ENCODE measurements at regions not wholly inside any gene's neighbourhood (a gene's known extent, or its start where the extent isn't known, plus 50 kb on each side); places are given as distances from the start of the nearest gene placed in this dataset.

DNA sequence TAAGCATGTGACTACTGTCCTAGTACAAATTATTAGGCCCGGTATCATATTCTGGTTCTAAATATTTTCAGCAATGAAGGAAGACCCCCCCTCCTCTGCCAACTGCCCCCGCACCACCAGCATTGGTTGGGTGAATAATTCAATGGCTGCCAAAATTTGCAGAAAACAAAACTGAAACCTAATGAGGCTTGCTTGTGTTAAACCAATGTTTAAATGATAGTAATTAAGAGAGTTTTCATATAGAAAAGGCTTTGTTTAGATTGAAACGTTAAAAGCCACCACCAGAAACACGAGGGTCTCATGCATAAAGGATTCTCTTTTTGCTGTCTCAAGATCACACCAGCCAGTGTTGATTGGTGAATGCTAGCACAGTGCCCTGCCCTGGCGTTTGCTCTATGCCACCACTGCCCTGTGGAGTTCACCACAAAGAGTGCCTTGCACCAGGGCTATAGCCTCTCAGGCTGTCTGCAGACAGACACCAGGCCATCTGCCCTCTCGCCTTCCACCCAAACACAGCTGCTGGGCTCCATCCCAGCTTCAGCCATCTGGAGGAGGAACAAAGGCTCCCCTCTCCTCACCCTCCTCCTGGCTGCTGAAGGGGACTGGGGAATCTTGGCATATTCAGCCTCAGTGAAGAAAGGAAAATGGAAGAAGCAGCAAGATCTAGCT is 200.3 kb upstream of the PFN2 start:
- H3K27me3 ChIP-seq = no peaks in the 10 kb centered on the region
- H3K4me1 ChIP-seq = no peaks in the 10 kb centered on the region
- ATAC-seq (peak; percentile 45), DNase-seq (no peak)
- intact Hi-C loops (cut with DNase I) = no loop called here
- no peak overlapping the region for H3K27ac ChIP-seq
- no peak overlapping the region for H3K4me3 ChIP-seq
- H3K9me3 ChIP-seq = no peaks in the 10 kb centered on the region
- H3K36me3 ChIP-seq = no peaks in the 10 kb centered on the region
- TF ChIP-seq, protein P1, sequence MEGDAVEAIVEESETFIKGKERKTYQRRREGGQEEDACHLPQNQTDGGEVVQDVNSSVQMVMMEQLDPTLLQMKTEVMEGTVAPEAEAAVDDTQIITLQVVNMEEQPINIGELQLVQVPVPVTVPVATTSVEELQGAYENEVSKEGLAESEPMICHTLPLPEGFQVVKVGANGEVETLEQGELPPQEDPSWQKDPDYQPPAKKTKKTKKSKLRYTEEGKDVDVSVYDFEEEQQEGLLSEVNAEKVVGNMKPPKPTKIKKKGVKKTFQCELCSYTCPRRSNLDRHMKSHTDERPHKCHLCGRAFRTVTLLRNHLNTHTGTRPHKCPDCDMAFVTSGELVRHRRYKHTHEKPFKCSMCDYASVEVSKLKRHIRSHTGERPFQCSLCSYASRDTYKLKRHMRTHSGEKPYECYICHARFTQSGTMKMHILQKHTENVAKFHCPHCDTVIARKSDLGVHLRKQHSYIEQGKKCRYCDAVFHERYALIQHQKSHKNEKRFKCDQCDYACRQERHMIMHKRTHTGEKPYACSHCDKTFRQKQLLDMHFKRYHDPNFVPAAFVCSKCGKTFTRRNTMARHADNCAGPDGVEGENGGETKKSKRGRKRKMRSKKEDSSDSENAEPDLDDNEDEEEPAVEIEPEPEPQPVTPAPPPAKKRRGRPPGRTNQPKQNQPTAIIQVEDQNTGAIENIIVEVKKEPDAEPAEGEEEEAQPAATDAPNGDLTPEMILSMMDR (IDR thresholded peaks at IDR 0.05) = no peak

DNA sequence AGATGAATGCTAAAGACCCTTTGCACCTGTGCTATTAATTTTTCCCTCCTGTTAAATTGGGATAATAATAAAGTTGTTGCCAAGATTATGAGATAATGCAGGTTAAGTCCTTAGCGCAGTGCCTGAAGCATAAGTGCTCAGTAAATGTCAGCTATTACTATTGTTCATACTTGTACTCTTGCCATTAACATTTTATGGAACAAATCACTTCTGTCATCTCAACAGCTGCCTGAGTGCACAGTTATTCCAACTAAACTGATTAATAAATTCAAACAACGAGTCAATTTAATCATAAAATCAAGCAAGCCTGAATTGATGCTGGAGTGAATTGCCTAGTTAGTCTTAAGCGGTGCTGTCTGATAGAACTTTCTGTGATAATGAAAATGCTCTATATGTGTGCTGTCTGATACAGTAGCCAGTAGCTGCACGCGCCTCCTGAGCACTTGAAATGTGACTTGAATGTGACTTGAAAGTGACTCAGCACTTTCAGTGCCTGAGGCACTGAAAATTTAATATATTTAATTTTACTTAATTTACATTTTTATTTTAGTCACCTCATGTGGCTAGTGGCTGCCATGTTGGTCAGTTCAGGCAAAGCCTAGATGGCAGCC is 198.7 kb upstream of the PFN2 start:
- TF ChIP-seq, protein P1 (IDR thresholded peaks at IDR 0.05) = no peak
- H3K9me3 ChIP-seq = no peaks in the 10 kb centered on the region
- no peaks in the 10 kb centered on the region for H3K36me3 ChIP-seq
- intact Hi-C loops (cut with DNase I) = no loop called here
- no peak overlapping the region for H3K4me3 ChIP-seq
- H3K27ac ChIP-seq = no peak overlapping the region
- ATAC-seq (no peak), DNase-seq (no peak)
- no peaks in the 10 kb centered on the region for H3K4me1 ChIP-seq
- no peaks in the 10 kb centered on the region for H3K27me3 ChIP-seq

DNA sequence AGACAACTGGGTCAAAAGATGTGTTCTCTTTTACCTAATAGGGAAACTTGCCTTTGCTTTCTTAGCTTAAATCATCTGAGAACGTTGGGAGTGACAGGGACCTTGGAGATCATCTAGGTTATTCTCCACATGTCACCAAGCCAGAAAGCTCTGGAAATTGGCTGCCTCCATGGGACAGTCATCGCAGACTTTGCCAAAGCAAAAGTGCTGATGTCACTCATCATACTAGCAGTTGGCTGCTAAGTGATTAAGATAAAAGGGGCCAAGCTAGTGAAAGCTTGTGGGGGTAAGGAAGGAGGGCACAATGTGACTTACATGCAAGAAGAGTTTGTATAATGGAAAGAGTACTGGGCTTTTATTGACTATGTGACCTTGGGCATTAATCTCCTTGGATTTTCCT is 198.0 kb upstream of the PFN2 start:
- DNase-seq = no peak
- no peaks in the 10 kb centered on the region for H3K27me3 ChIP-seq
- intact Hi-C loops (cut with DNase I) = no loop called here

DNA sequence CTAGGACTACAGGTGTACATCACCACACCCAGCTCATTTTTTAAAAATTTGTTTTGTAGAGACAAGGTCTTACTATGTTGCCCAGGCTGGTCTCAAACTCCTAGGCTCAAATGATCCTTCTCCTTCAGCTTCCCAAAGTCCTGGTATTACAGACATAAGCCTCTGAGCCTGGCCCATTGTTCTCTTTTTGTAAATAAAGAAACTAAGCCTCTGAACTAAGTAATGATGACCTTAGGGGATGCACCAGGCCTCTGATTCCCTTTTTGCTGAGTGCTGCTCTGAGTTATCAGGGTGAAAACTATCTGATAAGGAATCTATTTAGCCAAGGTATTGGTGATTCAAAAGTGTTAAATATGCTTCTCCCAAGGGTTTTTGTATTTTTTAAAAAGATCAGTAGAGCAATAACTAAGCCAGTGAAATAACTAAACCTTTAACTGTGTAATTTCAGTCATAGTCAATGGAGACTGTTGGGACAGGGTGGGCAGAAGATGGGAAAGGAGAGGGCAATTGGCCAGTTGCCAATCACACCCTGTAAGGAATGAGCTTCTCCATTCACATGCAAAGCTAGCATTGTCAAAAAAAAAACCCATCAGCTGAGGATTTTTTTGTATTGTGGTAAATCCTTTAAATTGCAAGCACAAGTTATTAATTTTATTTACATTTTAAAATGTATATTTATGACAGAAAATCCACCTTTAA is 194.8 kb upstream of the PFN2 start:
- no peaks in the 10 kb centered on the region for H3K27me3 ChIP-seq
- no peaks in the 10 kb centered on the region for H3K4me1 ChIP-seq
- DNase-seq = no peak
- no peaks in the 10 kb centered on the region for H3K36me3 ChIP-seq
- no peak for ATAC-seq
- TF ChIP-seq, protein P1 (IDR thresholded peaks at IDR 0.05) = no peak
- intact Hi-C loops (cut with DNase I) = no loop called here
- H3K27ac ChIP-seq = no peak overlapping the region
- no peaks in the 10 kb centered on the region for H3K9me3 ChIP-seq
- no peak overlapping the region for H3K4me3 ChIP-seq

More for the DNA sequence above, 198.0 kb upstream of the PFN2 start:
- Histone ChIP-seq H3K27ac (no peak overlapping the region), H3K9me3 (no peaks in the 10 kb centered on the region), H3K4me3 (no peak overlapping the region), H3K4me1 (no peaks in the 10 kb centered on the region), H3K36me3 (no peaks in the 10 kb centered on the region)
- TF ChIP-seq, protein P1 (IDR thresholded peaks at IDR 0.05) = no peak
- ATAC-seq = no peak

DNA sequence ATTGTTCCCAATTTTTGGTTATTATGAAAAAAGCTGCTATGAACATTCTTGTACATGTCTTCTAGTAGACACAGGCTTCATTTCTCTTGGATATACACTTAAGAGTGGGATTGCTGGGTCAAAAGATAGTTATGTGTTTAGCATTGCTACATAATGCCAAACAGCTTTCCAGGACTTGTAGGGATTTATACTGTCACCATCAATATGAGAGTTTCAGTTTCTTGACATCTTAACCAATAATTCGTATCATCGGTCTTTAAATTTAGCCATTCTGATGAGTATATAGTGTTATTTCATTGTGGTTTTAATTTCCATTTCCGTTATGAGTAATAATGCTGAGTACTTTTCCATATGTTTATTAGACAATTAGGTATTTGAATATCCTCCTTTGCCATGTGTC is 190.3 kb upstream of the PFN2 start:
- H3K9me3 ChIP-seq = no peaks in the 10 kb centered on the region
- DNase-seq = no peak
- no peaks in the 10 kb centered on the region for H3K36me3 ChIP-seq
- H3K27ac ChIP-seq = no peak overlapping the region
- intact Hi-C loops (cut with DNase I) = no loop called here
- no peaks in the 10 kb centered on the region for H3K4me1 ChIP-seq
- no peak overlapping the region for H3K4me3 ChIP-seq
- no peaks in the 10 kb centered on the region for H3K27me3 ChIP-seq
- ATAC-seq = no peak
- TF ChIP-seq, protein P1 (IDR thresholded peaks at IDR 0.05) = no peak

All from upper lobe of right lung (tissue), 1 donor.